ENCODE measurements at regions not wholly inside any gene's neighbourhood (a gene's known extent, or its start where the extent isn't known, plus 50 kb on each side); places are given as distances from the start of the nearest gene placed in this dataset.

DNA sequence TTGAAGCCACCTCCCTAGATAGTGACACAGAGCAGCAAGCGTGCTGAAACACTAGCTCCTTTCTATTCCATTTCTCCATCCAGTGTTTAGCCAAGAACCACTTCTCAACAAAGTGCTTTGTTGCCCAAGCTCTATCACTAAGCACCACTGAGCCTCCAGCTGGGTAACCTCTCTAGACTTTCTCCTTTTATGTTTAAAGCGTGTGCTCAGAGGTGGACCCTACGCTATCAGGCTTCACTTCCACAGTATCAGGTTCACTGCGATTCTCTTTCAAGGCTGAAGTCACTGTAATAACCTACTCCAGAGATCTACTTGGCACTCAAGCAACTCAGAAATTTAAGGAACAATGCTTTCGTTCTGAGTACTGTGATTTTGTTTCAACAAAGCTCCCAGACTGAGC lies 197.9 kb downstream of the LNPK start:
- H3K56ac ChIP-seq (replicated peaks; ENCODE audit: insufficient read length, low read depth, low read length), result no peak overlapping the region
- H2AK5ac ChIP-seq (ENCODE audit: low read depth, low read length), result no peak overlapping the region
- H3K4me1 ChIP-seq (replicated peaks in 1 of 4; ENCODE audit: control insufficient read depth in 3 of 4, insufficient read depth in 4 of 4, low read length in 3 of 4), result no peaks in the 10 kb centered on the region
- no peak overlapping the region for H3K4me2 ChIP-seq (ENCODE audit: insufficient read depth in 1 of 2, low read depth in 2 of 2, low read length in 2 of 2)
- WGBS, 2 experiments (ENCODE audit: extremely low coverage in 1 of 2, insufficient coverage in 1 of 2, insufficient read length in 1 of 2, insufficient replicate concordance in 2 of 2, low coverage in 1 of 2, low lambda C conversion rate in 2 of 2, missing lambda C conversion rate in 1 of 2), result 98% methylated on average over 5 of the region's 5 CpGs; no CpG with 5 or more reads in 1 of the 2 experiments
- H3K9ac ChIP-seq (replicated peaks in 1 of 4; ENCODE audit: extremely low read depth in 1 of 4, low read depth in 3 of 4, low read length in 3 of 4), result no peak overlapping the region
- no peak overlapping the region for H3K27ac ChIP-seq (ENCODE audit: low read depth, low read length)
- H3K23me2 ChIP-seq (ENCODE audit: low read depth, low read length), result no peaks in the 10 kb centered on the region
- H3K4me3 ChIP-seq (ENCODE audit: extremely low read depth in 1 of 4, insufficient read depth in 2 of 4, low read depth in 3 of 4, low read length in 4 of 4), result no peak overlapping the region
- H4K8ac ChIP-seq (ENCODE audit: extremely low read depth, insufficient read depth, low read length), result no peak overlapping the region
- H2BK20ac ChIP-seq (ENCODE audit: low read length), result no peak overlapping the region
- no peak overlapping the region for H2BK15ac ChIP-seq (ENCODE audit: low read length)
- H4K5ac ChIP-seq (ENCODE audit: insufficient read length, low read depth, low read length), result no peak overlapping the region
- H4K20me1 ChIP-seq (replicated peaks in 1 of 2; ENCODE audit: control insufficient read depth in 1 of 2, insufficient read depth in 2 of 2, low read length in 2 of 2), result no peaks in the 10 kb centered on the region
- no peaks in the 10 kb centered on the region for H3K27me3 ChIP-seq (replicated peaks in 1 of 4; ENCODE audit: control insufficient read depth in 3 of 4, extremely low read depth in 1 of 4, insufficient read depth in 3 of 4, low read length in 3 of 4)
- H2BK12ac ChIP-seq (ENCODE audit: low read depth, low read length), result no peak overlapping the region
- H3K14ac ChIP-seq (ENCODE audit: insufficient read length), result no peak overlapping the region
- POLR2A ChIA-PET (ENCODE audit: partially characterized antibody), result no interaction called here
- FAIRE-seq (no peak), DNase-seq (ENCODE audit: low read depth in 1 of 2, low spot score in 2 of 2) (no peak)
- H2AFZ ChIP-seq (ENCODE audit: low read length), result no peak overlapping the region
- H2BK5ac ChIP-seq (ENCODE audit: low read depth, low read length), result no peak overlapping the region
- H2BK120ac ChIP-seq (replicated peaks; ENCODE audit: low read depth, low read length), result no peak overlapping the region
- no peaks in the 10 kb centered on the region for H3K9me3 ChIP-seq (ENCODE audit: insufficient read depth in 2 of 2, low read depth in 1 of 2, low read length in 1 of 2)
- no peak overlapping the region for H3K4ac ChIP-seq (replicated peaks; ENCODE audit: insufficient read length, low read depth, low read length)
- no peak for TF ChIP-seq JUN (IDR thresholded peaks at IDR 0.05; ENCODE audit: low read depth, low read length)
- no peak for TF ChIP-seq POLR2A (IDR thresholded peaks at IDR 0.05; ENCODE audit: control extremely low read depth in 1 of 2, low read depth in 2 of 2, low read length in 2 of 2)
- TF ChIP-seq EGR1 (IDR thresholded peaks at IDR 0.05; ENCODE audit: borderline replicate concordance, low read depth, low read length), result no peak
- TF ChIP-seq JUND (IDR thresholded peaks at IDR 0.05; ENCODE audit: low read length), result no peak
- H3K79me1 ChIP-seq (ENCODE audit: low read depth, low read length), result no peaks in the 10 kb centered on the region
- H3K23ac ChIP-seq (ENCODE audit: insufficient read length), result no peak overlapping the region
- H3K18ac ChIP-seq (ENCODE audit: extremely low read depth, low read length), result no peak overlapping the region
- no peaks in the 10 kb centered on the region for H3K79me2 ChIP-seq (ENCODE audit: control insufficient read depth in 1 of 2, insufficient read depth in 2 of 2, low read length in 2 of 2)
- no peak overlapping the region for H4K91ac ChIP-seq (replicated peaks; ENCODE audit: insufficient read length, low read length)
- CTCF ChIA-PET (ENCODE audit: partially characterized antibody), result interaction anchor here (0.9 to 1.2 kb wide), 2 partner anchors 12 to 107 kb away, joined by 3 to 4 read pairs; no protein-coding TSS in a partner anchor
- no peaks in the 10 kb centered on the region for H3K36me3 ChIP-seq (ENCODE audit: control insufficient read depth in 2 of 4, insufficient read depth in 4 of 4, low read length in 3 of 4)

All from H1 (cell line).